HG02938 (cell line): ENCODE measurements at regions not wholly inside any gene's neighbourhood (a gene's known extent, or its start where the extent isn't known, plus 50 kb on each side); places are given as distances from the start of the nearest gene placed in this dataset.
"Not testable (repeated sequence)": the region's sequence is repeated elsewhere in the genome, so short reads cannot be mapped to it uniquely, and the experiment has no call there.

ENCODE experiments used
- ATAC-seq: cut with Tn5 transposase; IDR thresholded peaks from one replicate; pipeline ENCODE4 v1.9.1; 2021; ENCODE audit warnings: mild to moderate bottlenecking, moderate library complexity; ENCODE audit not compliant: unreplicated experiment

GRCh38 chr1:4132352-4133296, 232.6 kb upstream of the C1orf174 start:
- ATAC-seq = no peak

- ATAC-seq = no peak
Measured at GRCh38 chr1:4133297-4133938, 233.3 kb upstream of the C1orf174 start.

GRCh38 chr1:4133939-4134321, 233.9 kb upstream of the C1orf174 start:
- ATAC-seq = no peak

- not testable (repeated sequence) for ATAC-seq
Measured at GRCh38 chr1:4135853-4136252, 235.8 kb upstream of the C1orf174 start.

- ATAC-seq = no peak
Measured at GRCh38 chr1:4137621-4138415, 237.7 kb upstream of the C1orf174 start.

- no peak for ATAC-seq
Measured at GRCh38 chr1:4139646-4140045, 239.6 kb upstream of the C1orf174 start.

- no peak for ATAC-seq
Measured at GRCh38 chr1:4140241-4140640, 240.2 kb upstream of the C1orf174 start.

GRCh38 chr1:4140821-4141220, 240.7 kb upstream of the C1orf174 start:
- ATAC-seq = no peak

- ATAC-seq = no peak
Measured at GRCh38 chr1:4144349-4144971, 244.4 kb upstream of the C1orf174 start.

- no peak for ATAC-seq
Measured at GRCh38 chr1:4146101-4146500, 246.0 kb upstream of the C1orf174 start.

- ATAC-seq = no peak
Measured at GRCh38 chr1:4146614-4147013, 246.5 kb upstream of the C1orf174 start.

GRCh38 chr1:4147509-4147908, 247.4 kb upstream of the C1orf174 start:
- no peak for ATAC-seq

GRCh38 chr1:4149281-4149680, 249.2 kb upstream of the C1orf174 start:
- ATAC-seq = no peak

- ATAC-seq = no peak
Measured at GRCh38 chr1:4149831-4150230, 249.8 kb upstream of the C1orf174 start.

GRCh38 chr1:4150262-4150661, 250.2 kb upstream of the C1orf174 start:
- no peak for ATAC-seq

- no peak for ATAC-seq
Measured at GRCh38 chr1:4152266-4152665, 252.2 kb upstream of the C1orf174 start.

GRCh38 chr1:4153571-4153970, 253.5 kb upstream of the C1orf174 start:
- ATAC-seq = no peak

- ATAC-seq = no peak
Measured at GRCh38 chr1:4156241-4156973, 256.3 kb upstream of the C1orf174 start.

GRCh38 chr1:4160181-4160580, 260.1 kb upstream of the C1orf174 start:
- no peak for ATAC-seq

- ATAC-seq = no peak
Measured at GRCh38 chr1:4161366-4162006, 261.4 kb upstream of the C1orf174 start.
